Esophagus muscularis mucosa (tissue), 3 donors: ENCODE measurements at regions not wholly inside any gene's neighbourhood (a gene's known extent, or its start where the extent isn't known, plus 50 kb on each side); places are given as distances from the start of the nearest gene placed in this dataset.

ENCODE experiments used
- CTCF ChIP-seq, 3 experiments: fragments of 200-600 bp in 2 of 3; fragments of 450-650 bp in 1 of 3; sonication (generic) in 2 of 3; IDR thresholded peaks; one replicate each; pipeline ENCODE4 v1.5.1; 2017 to 2019; ENCODE audit warnings: antibody characterized with exemption in 3 of 3, mild to moderate bottlenecking in 2 of 3, moderate library complexity in 1 of 3
- POLR2A ChIP-seq: fragments of 450-650 bp; IDR thresholded peaks from one replicate; pipeline ENCODE4 v1.6.1; 2017; ENCODE audit warnings: antibody characterized with exemption, moderate library complexity, mild to moderate bottlenecking, low read depth
- POLR2AphosphoS5 ChIP-seq, 2 donors: sonication (generic); formaldehyde crosslinking; IDR thresholded peaks; one replicate each; pipeline ENCODE4 v1.6.1; 2017; ENCODE audit warnings: antibody characterized with exemption in 2 of 2

DNA sequence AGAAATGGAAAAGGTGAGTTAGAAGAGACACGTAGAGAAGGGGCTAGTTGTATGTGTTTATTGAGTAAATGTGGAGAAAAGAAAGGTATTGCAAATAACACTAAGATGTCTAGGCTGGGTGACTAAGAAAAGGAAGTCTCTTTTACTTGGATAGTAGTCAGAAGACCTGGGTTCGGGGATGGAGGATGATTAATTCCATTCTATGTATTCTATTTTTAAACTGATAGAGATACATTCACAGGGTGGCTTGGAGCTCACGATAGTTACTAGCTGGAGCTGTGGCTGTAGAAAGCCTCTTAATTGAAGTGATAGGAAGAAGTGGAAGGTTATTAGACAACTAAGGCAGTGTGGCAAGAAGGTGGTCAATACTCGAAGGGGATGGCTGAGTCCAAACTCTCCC, 65.9 kb upstream of the TNIK start:
- TF ChIP-seq POLR2A (no peak), CTCF (IDR thresholded peaks at IDR 0.05) (no peak), POLR2AphosphoS5 (IDR thresholded peaks at IDR 0.05) (no peak)
